Astrocyte of the spinal cord (primary cell): ENCODE measurements at regions not wholly inside any gene's neighbourhood (a gene's known extent, or its start where the extent isn't known, plus 50 kb on each side); places are given as distances from the start of the nearest gene placed in this dataset.

Experiments used
- DNase-seq: peaks from one replicate; pipeline ENCODE4 v3.0.0; 2011; ENCODE audit warnings: low read depth, low spot score
- H3K4me3 ChIP-seq: 2 replicates; pipeline ENCODE4 v1.5.1; 2011; ENCODE audit warnings: low read depth, mild to moderate bottlenecking, low read length, moderate library complexity
- CTCF ChIP-seq: IDR thresholded peaks from 2 replicates; pipeline ENCODE4 v1.5.1; 2012; ENCODE audit warnings: low read depth, mild to moderate bottlenecking, low read length, inconsistent platforms
- in situ Hi-C: cut with HindIII; loops from 2 replicates; pipeline ENCODE4 v1.10.0; 2017; ENCODE audit warnings: low sequenced_read_pairs

GRCh38 chr20:40809361-40809760, 120.3 kb upstream of the MAFB start:
- in situ Hi-C loops, result no loop called here
- no peak for DNase-seq
- no peak overlapping the region for H3K4me3 ChIP-seq
- no peak for TF ChIP-seq CTCF

GRCh38 chr20:40810332-40811000, 121.4 kb upstream of the MAFB start:
- no peak for TF ChIP-seq CTCF
- in situ Hi-C loops, result no loop called here

GRCh38 chr20:40811004-40811403, 122.0 kb upstream of the MAFB start:
- TF ChIP-seq CTCF, result no peak
- in situ Hi-C loops, result no loop called here
- DNase-seq, result no peak
- H3K4me3 ChIP-seq, result no peak overlapping the region

More at GRCh38 chr20:40810332-40811000, 121.4 kb upstream of the MAFB start:
- DNase-seq, result no peak
- H3K4me3 ChIP-seq, result no peak overlapping the region

- TF ChIP-seq CTCF, result peak; percentile 26
- in situ Hi-C loops, result no loop called here
- no peak for DNase-seq
- H3K4me3 ChIP-seq, result no peak overlapping the region
Measured at GRCh38 chr20:40811660-40812414, 122.8 kb upstream of the MAFB start.

GRCh38 chr20:40812415-40812925, 123.4 kb upstream of the MAFB start:
- in situ Hi-C loops, result no loop called here

GRCh38 chr20:40813029-40813431, 124.0 kb upstream of the MAFB start:
- in situ Hi-C loops, result no loop called here
- no peak overlapping the region for H3K4me3 ChIP-seq

More at GRCh38 chr20:40812415-40812925, 123.4 kb upstream of the MAFB start:
- TF ChIP-seq CTCF, result no peak
- H3K4me3 ChIP-seq, result no peak overlapping the region
- no peak for DNase-seq

More at GRCh38 chr20:40813029-40813431, 124.0 kb upstream of the MAFB start:
- no peak for TF ChIP-seq CTCF
- no peak for DNase-seq
